ENCODE measurements at regions not wholly inside any gene's neighbourhood (a gene's known extent, or its start where the extent isn't known, plus 50 kb on each side); places are given as distances from the start of the nearest gene placed in this dataset.

DNA sequence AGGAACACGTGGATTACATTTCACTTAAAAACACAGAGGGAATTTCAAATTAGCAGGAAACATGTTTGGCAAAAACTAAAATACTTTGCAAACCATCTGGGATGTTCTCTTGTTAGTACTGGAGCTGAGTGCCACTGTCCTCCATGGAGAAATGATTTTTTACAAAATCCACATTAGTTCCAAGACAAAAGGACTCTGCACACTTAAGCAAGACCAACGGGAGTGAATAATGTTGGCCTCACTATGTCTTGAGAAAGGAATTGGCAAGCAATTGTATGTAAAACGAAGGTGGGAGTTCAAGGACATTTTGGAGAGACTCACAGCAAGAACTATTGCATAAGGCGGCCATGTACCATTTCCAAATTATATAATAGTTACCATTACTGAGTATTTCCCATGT is 547.5 kb downstream of the EBF1 start:
- no peak for DNase-seq

DNA sequence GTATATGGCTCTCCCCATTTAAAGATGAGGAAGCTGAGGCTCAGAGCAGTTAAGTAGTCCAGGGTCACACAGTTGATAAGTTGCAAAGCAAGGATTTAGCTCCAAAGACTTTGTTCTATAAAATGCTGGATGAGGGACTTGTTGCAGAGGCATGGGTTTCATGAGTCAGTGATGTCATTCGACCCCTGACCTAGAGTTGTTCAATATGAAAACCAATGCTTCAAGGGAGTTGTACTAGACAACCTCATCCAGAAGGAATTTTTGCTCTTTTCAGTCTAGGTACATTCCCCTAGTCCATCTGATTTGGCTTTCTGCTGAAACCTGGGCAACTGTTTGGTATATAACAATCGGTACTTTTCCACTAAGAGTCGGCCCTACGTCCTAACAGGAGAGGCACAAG is 550.4 kb downstream of the EBF1 start:
- DNase-seq: no peak

DNA sequence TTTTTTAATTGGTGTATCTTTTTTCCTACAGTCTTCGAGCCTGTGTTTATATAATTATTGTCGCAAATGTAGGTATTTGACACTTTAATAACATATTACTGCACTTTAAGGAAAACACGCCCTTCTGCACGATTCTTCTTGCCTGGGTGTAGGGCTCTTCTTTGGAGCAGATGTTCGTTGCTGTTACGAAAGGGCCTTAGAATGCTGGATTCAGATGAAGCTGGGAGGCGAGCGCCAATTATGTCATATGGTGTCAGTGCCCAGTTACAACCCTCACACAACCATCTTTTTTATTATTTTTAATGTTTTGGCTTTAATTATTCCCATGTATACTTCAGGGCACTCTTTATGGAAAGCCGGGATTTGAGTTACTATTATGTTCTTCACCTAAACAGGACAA is 553.0 kb downstream of the EBF1 start:
- DNase-seq: no peak

DNA sequence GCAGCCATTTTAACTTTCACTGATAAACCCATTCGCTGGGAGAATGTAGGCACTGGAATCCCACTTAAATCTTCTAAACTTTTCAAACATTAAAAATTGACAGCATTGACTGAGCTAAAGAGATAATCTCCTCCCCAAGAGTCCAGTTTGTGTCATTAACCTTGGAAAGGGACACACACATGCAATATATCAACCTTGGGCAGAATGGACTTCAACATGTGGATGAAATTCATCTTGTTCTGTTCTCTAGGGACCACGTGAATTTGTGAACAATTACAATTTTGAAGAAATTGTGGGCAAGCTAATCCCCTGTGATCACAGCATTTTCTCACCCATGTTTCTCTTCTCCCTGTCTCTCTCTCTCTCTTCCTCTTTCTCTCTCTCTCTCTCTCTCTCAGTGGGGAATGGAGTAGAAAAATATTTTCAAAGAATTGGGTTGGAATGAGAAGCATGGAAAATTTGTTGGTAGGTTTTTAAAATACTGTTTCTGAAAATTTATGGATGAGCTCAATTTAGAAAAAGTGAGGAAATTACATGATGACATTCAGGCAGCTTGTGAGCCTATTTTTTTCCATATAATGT is 553.7 kb downstream of the EBF1 start:
- DNase-seq: no peak

DNA sequence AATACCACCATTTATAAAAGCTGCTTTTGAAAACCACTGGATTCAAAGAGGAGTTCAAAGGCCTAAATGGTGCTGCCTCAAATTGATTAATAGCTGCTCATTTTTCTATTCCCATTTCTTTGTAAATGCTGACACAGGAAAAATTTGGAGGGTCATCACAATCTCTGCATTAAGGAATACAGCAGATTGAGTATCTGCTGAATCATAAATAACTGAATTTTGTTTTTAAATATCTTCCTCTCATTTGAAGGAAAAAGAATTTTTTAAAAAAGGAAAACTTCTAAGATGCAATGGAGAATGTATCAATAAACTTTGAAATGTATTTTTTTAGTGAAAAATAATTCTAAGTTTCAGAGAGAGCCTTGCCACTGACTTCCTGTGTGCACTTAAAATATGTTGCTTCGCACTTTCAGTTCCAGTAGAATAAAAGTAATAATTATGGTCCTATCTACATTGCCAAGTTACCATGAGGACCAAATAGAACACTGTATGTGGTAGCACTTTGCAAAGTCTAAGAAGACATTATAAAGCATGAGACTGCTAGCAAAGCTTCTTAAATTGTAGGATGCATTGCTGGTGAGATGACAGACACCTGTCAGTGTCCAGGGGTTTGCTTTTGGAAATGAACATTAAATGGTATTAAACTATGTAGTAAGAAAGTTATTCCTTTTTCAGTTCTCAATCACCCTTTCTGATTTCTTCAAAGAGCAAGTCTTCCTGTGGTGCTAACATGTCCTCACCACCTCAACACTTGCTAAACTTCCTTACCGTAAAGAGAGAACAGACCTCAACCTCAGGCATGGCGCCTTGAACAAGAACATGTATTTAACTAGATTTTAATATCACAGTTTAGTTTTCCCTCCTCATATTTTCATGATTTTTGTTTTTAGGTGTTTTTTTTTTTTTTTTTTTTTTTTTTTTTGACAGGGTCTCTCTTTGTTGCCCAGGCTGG is 555.1 kb downstream of the EBF1 start:
- DNase-seq: no peak

DNA sequence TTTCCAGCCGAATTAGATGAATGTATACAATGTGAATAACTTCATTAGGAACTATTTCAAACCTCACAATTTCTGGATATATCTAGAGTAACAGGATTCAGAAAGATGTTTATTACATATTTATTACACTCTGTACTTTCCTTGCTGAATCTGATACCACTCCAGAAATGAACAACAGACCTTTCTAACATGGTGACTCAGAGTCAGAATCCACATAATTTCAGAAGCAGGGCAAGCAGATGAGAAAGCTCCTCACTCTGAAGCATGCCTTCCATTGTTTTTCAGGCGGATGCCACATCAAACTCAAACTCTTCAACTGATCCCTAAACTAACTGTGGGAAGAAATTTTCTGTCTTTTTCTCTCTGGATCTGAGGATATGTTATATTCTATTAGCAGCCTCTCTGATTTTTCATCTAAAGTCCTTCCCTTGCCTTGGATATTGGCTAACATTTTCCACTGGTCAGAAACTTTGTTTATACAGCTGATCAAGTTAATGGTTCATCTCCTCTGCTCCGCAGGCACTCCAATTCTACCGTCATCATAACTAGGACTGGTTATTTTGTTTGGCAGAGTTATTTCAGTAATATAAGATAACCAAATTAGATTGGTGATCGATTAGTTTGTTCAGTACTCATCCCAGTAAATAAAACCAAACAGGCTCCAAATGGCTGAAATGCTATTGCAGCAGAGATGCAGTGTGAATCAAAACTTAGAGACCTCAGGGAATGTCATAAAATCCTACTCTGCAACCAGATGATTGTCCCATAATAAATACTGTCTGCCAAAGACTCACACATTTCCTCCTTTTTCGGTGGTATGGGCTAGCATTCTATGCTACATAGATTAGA is 556.0 kb downstream of the EBF1 start:
- no peak for DNase-seq

DNA sequence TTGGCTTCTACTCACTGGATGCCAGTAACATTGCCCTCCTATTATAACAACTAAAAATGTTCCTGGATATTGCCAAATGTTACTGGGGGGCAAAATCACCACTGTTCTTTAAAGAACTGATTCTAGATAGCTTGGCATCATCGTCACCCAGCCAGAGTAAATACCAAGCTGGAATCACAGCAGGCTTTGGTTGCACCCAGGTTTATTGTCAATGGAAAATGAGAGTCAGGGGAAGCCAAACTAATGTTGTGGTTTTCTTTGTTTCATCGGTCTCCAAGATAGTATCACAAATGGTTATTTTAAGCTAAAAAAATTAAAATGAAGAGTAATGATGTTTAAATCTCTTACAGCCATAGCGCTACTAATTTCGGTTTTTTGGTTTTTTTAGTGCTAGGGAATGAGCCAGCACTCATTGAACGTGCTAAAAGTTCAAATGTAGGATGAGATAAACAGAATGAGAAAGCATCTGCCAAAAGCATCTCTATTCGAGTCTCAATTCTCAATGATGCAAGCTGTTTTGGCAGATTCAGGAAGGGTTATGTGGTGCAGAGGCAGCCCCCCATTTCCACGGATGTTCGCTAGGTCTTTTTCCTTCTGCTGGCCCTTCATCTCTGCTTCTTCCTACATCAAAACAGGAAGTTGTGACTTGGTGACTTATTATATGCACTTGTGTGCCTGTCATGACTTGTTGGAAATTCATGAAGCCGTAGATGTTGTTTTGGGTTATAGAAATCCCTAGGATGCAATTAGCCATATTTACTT is 558.0 kb downstream of the EBF1 start:
- DNase-seq: no peak

DNA sequence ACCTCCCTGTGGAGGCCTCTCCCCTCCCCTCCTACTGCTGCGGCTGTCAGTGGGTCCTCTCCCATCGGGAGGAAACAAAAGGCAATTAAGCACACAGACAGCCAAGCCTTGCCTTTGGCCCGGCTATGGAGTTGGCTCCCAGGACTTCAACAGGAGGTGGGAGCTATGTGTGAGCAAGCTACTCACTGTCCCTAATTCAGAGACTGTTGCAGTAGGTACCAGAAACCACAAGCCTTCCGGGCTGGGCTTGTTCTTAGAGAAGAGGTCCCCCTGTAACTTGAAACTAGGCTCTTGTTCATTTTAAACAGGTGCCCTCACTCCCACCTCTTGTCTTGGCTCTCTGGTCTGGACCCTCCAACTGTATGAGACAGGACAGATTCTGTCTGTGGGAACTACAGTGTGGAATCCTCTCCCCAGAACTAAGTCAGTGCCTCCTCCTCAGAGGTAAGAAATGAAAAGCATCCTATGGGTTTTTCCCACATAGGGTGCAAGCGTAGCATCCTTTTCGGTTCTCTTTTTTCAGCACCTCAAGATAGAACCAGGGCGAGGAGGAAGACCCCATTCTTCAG is 561.1 kb downstream of the EBF1 start:
- no peak for DNase-seq

DNA sequence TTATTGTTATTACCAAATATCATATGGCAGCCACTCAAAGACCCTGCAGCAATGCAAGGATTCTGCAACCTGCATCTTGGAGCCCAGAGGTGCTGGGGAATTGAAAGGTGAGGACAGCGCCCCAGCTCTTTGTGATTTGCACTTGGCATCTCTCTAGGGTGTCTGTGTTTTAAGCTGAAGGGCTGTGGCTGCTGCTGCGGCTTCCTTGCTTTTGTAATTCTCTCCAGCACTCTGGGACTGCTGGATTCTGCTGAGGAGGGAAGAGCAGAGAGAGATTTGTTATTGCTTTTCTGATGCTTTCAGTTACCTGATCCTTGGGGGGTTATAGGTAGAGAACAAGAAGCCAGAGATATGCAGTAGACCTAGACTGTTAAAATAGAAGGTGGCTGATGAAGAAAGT is 562.4 kb downstream of the EBF1 start:
- no peak for DNase-seq

DNA sequence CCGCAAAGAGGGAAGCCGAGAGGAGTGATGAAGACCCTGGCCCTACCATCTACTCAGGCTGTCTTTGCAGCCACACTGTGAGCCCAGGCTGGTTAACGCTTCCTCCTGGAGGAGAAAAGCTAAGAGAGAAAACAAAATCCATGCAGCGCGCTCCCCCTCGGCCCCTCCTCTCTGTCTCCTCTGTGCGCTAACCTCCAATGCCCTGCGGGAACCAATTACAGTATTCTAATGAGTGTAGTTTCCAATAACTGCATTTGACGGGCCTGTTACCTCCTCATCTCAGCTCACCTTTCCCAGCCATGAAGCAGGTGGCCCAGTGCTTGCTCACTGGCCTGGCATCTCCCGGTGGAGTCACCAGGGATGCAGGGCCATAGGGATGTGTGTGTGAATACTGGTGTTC is 565.5 kb downstream of the EBF1 start:
- no peak for DNase-seq

DNA sequence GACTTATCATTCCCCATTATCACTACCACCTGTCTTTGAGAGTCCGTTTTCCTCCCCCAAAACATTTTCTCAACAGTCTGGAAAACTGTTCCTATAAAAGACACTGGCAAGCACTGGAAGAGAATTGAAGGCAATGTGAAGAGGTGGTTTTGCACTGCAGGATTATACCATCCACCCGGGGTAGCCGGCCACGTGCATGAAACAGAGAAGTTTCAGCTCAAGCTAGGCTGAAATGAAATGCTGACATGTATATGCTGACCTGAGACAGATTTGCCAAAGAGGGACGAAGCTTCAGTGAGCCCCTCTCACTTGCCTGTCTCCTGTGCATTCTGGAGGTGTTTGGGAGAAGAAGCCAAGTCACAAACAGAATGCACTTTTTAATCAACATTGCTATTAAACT is 567.0 kb downstream of the EBF1 start:
- no peak for DNase-seq

DNA sequence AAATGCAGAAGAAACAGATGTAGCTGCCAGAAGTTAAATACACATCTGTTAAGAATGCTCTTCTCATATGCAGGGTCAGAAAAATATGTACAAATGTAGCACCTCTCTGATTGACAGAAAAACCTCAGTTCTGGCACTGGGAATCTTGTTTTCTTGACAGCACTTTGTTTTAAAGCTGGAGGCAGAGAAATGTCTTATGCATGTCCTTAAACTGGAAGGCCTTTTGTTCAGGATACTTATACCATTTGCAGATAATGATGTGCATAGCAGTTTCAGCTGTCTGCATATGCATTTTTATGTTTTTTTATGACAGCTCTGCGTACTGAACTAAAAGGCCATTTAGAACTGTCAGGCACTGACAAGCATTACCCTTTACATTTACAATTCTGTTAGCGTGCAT is 567.9 kb downstream of the EBF1 start:
- no peak for DNase-seq

DNA sequence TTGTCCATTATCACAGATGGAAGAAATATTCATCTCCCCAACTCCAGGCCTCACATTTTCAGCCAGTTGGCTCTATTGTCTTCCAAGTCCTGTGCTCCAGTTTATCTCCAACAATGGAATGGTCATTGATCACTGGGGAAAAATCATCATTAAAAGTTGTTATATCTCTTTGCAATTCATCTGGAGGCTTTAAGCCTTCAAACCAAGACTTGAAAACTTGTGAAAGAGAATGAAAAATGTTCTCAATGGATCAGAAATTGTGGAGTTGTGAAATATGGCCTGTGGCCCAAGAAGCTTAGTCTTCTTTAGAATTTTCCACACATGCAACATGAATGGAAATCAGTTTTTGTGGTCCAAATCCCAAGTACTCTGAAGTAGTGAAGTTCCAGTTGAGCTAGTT is 569.6 kb downstream of the EBF1 start:
- no peak for DNase-seq

DNA sequence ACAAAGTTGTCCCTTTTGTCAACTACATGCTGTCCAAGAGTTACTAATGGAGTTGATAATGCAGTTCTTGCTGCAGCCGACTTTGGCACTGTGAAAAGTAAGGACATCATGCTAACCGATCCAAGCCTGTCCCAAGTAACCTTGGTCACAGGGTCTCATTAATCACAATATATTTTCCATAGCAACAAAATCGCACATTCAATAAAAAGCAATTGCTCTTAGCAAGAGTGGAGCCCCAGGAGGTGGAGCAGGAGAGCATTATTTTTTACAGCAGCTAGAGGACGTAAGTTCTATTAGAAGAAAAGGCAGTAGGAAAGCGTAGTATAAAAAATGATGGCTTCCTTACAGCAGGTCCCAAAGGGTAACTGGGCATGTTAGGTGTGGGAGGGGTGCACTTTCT is 570.3 kb downstream of the EBF1 start:
- DNase-seq: no peak

DNA sequence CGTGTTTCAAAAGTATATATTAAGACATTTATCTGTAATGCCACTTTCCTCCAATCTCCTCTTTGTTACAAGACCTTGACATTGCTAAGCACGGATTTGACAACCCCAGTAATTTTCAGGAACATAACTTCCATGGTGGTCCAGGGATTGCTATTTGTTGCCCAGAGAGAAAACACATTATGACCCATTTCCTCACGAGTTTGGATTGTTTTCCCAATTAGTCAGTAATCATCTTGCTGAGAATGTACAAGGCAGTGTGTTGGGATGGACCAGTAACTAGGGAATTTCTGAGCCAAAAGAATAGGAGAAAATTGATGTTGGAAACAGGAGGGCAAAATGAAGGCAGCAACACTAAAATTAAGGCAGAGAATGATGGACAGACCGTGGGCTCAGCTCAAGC is 574.1 kb downstream of the EBF1 start:
- DNase-seq: no peak

DNA sequence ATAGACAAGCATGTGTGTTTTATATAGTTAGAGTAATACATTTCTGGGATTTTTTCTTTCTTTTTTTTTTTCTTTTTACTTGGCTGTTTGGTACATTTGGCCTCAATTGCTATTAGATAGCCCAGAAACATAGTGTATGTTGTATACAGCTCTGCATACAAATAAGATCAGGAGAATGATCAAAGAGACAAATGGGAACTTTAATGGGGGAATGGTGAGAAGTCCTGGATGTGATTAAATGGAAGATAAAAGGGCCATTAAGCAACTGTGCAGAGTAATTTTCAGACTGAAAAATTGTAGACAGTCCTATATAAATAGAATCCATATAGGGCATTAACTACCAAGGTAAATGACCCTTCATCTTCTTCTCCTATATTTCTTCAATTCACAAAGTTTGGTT is 575.6 kb downstream of the EBF1 start:
- no peak for DNase-seq

DNA sequence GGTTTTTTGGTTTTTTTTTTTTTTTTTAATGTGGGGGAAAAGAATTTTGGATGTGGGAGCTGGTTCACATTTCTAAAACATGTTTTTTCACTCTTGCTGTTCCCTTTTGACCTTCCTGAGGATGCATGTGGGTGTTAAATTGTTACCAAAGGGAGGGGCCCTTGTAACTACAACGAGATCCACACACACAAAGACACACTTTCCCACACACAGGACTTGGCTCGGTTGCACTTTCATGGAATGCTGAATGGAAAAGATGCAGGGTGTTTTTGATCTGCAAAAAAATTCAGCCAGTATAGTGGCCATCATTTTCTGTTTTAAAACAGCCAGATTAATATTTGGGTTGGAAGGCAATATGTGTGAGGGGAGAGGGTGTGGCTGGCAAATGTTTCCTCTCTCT is 576.9 kb downstream of the EBF1 start:
- no peak for DNase-seq

DNA sequence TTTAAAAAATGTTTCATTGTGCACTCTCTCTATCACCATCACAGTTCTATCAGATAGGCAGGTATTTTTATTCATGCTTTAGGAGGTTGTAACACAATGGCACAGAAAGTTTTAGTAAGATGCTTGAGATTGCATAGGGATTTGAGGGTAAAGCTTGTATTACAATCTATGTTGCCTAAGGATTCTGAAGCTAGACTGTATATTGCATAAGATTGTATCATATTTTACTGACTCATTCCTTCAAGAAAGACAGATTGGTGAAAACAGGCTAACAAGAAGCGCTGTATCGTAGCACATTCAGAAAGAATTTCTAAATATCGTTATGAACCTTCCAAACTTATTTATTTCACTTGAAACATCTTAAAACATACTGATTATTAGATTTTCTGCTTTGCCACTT is 577.7 kb downstream of the EBF1 start:
- DNase-seq: no peak

DNA sequence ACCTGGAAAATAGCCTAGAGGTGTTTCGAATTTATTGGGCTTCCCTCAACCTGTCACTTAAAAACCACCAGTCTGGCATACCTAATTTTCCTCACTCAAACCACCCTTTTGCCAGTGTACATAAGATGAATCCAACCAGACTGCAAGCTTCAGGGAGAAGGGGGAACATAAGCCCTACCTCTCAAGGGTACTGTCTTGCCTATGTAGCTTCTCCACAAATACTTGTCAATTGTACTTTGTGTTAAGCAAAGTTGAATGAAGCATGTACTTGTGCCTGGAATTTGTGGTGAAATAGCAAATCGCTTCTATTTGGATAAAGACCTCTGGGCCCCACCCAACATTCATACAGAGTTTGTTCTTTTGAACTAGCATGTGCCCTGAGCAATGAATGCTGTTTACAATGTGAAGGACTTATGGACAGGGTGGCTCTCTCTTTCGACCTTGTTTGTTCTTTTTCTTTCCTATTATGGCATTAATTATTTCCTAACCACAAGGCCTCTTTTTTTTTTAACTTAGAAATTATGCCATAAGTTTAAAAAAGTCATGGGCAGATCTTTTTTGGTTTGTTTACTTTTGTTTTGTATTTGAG is 580.2 kb downstream of the EBF1 start:
- DNase-seq: no peak

DNA sequence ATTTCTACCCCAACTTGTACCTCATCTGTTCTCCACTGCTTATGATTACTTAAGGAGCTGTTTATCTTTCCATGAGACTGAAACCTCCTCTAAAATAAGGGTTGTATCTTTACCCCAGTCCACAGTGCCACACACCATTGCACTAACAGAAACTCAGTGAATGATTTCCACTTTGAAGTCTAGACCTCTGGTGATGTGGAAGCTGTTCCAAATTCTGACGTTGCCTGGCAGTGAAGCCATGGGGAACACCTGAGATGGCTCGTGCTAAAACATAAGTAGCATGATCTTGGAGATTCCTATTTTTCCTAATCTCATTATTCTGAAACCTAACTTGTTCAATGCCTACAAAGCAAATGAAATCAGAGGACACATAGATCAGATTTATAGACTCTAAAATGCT is 583.2 kb downstream of the EBF1 start:
- DNase-seq: no peak

DNA sequence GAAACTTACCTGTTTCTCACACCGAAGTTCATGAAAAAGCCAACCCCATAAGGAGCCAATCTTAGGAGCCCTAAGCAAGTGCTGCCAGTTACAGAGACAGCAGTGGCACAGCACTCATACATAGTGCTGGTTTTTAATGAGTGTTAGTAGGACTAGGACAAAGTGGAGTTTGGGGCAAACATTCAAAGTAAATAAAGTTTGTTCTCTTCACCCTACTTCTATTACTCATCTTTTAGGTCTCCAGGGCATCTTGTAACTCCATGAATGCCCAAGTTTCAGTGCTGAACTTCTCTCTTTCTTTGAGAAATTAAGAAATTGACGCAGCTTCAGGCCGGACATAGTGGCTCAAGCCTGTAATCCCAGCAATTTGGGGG is 584.7 kb downstream of the EBF1 start:
- DNase-seq: no peak

DNA sequence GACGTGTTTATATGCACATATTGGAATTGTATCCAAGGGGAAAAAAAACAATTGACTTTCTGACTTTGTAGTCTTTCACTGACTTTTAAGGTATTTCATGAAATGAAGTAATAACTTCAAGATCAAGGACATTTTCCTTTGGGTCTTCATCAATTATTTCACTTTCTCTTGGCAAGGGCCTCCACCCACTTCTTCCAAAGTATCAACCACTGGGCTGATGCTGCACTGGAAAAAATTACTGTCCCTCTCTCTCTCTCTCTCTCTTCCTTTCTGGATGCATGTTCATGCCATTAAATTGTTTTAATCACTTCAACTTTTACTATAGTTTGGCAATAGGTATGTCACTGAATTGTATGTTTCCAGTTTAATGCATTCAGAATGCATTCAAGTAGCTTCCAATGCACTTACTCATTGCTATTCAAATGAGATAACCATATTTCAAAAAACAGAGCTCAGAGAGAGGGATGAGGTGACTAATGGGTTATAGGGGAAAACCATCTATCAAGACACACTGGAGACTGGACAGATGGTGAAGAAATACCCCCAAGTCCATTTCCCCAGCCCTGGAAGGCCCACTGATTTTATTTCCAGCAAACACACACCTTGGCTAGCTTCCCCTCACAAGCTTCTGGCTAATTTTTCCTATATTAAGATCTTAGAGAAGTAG is 585.3 kb downstream of the EBF1 start:
- no peak for DNase-seq
